Activated CD4-positive, alpha-beta T cell treated with anti-CD3 and anti-CD28 coated beads, Interleukin-2, amount 50 U/mL, for 48 hours (primary cell): ENCODE measurements at regions not wholly inside any gene's neighbourhood (a gene's known extent, or its start where the extent isn't known, plus 50 kb on each side); places are given as distances from the start of the nearest gene placed in this dataset.

Experiments used
- DNase-seq, 2 experiments: peaks; one replicate each; pipeline ENCODE4 v3.0.0-alpha.2; 2020

DNA sequence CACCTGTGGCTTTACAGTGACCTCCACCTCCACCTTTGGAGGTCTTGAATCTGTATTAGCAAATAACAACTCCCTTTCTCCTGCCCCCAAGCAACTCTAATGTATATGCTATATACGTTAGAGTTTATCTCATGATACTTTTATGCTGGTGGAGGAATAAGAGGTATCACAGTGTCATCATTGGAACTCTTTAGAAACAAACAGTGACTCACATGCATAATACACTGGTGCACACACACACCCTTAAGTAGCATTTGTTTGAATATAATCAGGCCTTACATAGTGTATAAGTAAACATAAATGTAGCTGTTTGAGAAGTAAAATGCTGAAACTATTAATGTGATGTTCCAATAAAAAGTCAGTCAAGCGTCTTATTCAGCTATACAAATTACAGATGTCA, 280.2 kb upstream of the C2CD4B start:
- DNase-seq: no peak

DNA sequence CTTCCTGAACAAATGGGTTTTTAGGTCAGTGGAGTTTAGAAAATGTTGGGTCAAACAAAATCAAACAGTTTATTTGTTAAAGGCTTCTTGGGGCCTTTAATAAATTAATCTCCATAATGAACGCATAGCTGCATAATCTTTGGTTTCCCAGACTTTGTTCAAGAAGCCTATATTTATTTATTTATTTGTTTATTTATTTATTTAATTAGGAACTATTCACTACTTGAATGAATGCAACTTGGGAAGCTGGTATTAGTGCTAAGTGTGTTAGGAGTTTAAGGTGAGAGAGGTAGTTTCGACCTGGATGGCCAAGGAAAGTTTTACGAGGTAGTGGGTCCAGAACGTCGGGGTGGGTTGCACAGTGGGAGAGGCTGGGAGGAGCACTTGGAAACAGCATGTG, 281.9 kb upstream of the C2CD4B start:
- DNase-seq: no peak

DNA sequence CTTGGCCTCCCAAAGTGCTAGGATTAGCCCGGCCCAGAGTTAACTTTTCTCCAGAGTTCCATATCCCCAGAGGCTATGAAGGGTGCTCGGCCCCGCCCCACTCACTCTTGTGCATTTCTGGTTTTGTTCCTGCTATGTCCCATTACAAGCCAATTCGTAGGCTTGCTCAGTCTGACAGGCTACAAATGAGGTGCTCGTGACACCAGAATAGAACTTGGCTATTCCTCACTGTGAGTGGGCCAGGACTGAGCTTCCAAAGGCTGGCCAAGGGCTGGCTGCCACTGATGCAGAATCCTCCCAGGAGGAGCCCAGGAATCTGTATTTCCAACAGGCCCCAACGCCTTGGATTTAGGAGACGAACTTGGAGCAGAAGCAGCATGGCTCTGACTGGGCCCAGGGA, 282.7 kb upstream of the C2CD4B start:
- no peak for DNase-seq

DNA sequence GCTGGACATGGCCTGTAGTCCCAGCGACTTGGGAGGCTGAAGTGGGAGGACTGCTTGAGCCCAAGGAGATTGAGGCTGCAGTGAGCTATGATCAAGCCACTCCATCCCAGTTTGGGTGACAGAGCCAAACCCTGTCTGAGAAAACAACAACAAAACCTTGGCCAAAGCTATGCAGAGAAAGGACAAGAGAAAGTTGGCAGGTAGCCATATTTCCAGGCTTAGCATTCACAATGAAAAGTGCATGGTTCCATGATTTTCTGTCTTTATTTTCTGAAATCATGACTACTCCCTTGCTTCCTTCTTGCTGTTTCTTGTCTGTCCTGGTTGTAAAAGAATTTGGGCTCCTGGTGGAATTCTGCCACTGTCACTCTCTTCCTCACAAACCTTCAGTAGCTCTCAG, 284.6 kb upstream of the C2CD4B start:
- no peak for DNase-seq

DNA sequence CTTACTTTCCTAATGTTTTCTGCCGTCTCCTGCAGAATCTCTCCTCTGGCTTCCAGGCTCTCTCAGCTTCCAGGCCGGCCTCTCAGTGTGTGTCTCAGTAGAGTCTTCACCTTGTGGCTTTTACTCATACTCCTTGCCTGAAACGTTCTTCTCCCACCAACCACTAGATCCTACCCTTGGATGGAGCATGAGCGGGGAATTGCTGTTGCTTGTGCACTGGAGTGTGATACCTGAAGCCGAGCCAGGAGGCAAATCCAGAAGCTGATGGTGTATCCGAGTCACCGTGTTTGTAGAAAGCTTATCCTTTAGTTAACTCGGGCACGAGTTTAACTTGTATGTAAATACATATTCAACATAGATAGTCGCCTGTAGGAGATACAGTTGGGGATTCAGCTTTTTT, 285.0 kb upstream of the C2CD4B start:
- DNase-seq: no peak

DNA sequence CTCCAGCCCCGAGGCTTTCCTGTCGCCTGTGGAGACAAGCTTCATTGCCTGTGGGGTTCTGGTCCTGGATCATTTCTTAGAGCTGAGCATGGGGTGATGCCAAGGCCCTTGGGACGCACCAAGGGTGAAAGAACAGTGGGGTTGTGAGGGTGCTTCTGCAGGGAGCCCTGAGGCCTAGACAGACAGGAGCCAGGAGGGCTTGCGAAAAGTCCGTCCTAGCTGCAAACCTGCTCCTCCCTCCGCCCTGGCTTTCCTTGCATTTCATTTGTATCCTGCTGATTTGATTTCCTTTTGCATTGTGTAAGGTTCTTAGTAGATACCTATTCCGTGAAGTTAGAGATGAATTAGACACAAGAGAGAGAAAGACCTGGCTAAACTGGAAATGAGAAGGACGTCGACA, 286.9 kb upstream of the C2CD4B start:
- DNase-seq: no peak

DNA sequence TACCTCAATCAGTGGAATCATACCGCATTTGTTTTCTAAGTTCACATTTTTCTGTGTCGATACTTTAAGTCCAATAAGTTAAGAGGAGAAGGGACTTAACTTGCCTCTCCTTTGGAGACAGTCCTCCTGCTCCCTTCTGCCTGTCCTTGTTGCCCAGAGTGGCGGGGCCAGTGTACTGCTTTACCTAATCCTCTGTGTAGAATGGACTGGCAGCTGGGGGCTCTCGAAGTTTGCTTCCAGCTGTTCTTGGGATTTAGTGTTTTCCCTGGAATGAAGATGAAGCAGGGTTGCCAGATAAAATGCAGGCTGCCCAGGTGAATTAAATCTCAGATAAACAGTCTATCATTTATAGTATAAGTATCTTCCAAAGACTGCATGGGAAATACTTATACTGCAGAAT, 287.6 kb upstream of the C2CD4B start:
- DNase-seq: no peak

DNA sequence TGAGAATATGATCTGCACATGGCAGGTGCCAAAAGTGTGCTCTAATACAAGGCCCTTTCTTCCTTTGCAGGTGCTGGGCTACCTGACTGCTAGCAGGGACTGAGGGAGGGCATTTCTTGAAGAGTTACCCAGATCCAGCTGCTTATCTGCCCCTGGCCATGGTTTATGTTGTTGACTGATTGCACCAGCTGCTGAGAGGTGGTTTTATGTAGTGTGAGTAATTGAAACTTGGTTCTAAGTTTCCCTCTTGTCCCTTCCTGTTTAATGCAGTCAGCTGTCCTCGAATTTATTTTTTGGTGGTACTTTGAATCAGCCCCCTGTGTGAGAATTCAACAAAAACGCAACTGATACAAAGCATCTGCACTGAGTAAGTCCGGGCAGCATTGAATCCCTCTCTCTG, 288.3 kb upstream of the C2CD4B start:
- DNase-seq: no peak

DNA sequence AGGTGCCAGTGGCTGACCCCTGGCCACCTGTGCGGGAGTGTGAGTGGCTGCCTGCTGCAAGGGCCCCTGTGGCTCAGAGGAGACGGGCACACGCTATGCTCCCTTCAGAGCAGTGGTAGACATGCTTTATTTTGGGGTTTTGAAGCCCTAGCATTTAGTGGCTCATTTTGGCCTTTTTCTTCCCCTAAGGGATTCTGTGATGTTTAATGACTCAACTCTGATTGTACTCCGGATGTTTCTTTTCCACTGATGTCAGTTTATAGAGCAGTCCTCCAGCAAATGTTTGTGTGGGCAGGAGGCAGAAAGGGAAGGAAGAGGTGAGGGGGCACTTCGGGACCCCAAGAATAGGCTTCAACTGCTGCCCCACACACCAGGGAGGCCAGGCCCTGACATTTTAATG, 288.9 kb upstream of the C2CD4B start:
- DNase-seq: no peak

DNA sequence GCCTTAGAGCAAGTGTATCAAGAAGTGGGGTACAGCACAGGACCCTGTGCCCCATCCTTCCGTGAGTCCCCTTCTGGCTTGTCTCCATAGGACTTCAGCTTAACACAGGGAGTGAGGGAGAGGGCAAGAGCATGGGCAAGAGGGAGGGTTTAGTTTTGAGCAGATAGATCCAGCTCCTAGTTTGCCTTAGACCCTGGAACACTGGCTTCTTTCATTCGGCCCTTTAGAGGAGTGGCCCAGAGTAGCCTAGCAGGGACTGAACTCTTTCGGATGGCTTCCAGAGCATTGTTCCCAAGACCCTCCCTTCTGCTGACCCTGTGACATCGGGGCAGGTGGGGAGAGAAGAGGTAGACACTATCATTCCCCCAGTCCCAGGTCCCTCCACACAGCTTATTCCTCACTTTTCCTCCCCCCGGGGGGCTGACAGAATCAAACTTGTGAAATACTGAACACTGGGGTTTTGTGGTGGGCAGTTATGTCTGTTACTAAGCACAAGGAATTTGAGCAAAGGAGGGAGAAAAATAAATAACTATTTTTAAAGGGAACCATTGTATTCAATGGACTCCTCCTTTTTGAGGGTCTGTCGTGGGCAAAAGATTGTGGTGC, 289.6 kb upstream of the C2CD4B start:
- no peak for DNase-seq

DNA sequence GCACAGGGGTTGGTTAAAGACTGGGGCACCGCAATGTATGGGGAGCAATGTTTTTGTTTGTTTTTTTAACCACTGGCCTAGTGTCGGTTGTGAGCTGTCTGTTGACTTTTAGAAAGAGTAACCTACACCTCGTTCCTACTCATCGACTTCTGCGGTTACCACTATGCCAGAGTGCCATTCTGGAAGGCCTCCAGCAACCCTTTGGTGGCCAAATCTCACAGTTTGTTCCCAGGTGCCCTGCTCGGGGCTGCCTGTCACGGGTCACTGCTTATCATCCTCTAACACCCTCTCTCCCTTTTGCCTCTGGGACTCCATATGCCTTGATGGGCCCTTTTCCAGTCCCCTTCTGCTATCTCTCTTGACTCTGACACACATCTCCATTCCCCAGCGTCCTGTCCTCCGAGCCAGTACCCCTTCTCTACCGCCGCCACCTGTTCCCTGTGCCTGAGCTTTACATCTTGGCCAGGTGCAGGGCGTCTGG, 290.4 kb upstream of the C2CD4B start:
- no peak for DNase-seq

DNA sequence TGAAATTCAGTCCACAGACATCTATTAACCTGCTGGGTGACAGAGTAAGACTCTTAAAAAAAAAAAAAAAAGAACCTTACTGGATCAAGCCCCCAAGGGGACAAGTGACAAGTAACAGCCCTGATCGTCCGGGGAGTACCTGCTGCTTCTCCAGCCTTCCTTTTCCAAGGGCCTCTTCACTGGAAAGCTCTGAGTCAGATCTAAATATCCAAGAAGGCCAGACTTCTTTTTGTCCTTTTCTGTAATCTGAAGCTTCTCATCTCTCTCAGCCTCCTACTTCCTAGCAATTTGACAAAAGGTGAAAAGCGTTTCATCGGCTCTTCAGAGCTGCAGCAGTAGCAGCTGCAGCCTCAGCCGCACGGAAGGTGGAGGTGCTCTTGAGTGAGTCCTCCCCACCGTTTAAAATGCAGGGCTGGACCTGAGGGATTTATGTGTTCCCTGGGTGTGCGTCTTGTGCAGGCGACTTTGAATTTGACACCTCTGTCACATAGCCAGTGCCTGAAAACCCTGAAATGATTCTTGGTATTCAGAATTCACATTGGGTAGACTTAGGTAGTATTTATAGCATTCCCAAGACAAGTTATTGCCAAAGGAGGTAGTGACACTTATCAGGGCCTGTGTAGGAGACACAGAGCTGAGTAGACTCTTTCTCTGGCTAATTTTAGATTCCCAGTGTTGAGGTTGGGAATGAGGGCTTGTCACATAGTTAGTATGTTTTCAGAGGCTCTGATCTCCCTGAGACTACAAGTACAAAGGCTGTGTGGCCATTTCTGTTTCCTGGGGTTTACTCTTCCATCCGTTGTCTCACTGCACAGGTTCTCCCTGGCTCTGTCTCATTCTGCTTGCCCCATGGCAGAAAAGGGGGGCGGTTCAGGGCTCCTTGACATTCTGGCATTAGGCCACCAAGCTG, 291.2 kb upstream of the C2CD4B start:
- no peak for DNase-seq

DNA sequence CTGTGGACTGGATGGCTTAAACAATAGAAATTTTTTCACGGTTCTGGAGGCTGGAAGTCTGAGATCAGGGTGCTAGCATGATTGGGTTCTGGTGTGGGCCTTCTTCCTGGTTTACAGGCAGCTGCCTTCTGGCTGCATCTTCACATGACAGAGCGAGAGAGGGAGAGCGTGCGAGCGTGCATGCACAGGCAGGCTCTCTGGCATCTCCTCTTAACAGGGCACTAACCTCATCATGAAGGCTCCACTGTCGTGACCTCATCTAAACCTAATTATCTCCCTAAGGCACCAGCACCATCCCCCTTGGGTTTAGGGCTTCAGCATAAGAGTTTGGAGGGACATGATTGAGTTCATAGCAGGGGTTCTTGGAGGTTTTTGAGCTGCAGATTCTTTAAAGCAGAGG, 292.0 kb upstream of the C2CD4B start:
- no peak for DNase-seq

DNA sequence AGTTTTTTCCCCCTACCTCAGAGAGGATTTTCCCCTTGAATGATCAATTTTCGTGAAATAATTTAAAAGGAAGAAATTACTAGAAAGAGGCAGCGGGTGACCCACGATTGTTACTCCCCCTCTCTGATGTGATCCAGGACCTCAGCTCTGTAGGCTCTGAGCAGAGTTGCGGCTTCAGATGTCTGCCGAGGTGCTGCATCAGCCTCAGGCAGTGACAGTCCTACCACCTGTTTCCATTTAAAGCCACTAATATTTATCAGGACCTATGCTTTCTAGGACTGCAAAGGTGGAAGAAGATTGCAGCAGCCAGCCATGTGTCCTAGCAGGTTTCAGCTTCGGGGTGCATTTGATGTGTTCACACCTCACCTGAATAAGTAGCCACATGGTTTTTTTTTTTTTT, 294.8 kb upstream of the C2CD4B start:
- no peak for DNase-seq

DNA sequence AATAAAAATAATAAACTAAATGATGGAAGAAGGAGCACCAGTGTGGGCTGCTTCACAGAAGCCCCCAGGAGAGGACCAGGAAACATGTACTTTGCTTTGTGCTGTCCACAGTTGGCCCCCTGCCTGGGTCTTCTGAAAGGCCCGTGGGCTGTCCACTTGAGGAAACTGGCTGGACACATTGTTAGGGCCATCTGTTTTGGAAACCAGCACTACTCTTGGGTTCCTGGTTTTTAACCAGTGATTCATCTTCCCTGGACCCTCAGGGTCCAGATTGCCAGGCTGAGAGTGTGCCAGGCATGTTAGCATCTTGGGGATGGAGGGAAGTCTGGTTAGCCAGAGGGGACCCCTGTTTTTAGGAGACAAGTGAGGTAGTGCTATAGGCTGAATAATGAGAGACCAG, 297.2 kb upstream of the C2CD4B start:
- DNase-seq: no peak

DNA sequence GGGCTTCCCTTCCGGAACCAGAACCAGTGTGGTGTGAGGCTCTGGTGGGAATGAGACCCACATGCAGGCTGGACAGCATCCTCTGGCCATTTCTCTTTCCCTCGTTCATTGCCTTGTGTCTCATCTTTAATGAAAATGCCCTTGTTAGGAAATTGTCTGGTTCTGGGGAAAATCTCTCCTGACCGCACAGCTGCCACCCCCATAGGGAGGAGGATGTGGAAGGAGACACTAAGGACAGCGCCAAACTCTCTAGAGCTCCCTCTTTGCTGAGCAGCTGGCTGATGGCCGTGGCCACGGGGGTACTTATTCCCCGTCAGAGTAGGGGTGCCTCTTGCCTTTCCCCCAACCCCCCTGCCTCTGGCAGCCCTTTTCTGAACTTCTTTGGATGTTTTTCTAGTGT, 297.6 kb upstream of the C2CD4B start:
- no peak for DNase-seq

DNA sequence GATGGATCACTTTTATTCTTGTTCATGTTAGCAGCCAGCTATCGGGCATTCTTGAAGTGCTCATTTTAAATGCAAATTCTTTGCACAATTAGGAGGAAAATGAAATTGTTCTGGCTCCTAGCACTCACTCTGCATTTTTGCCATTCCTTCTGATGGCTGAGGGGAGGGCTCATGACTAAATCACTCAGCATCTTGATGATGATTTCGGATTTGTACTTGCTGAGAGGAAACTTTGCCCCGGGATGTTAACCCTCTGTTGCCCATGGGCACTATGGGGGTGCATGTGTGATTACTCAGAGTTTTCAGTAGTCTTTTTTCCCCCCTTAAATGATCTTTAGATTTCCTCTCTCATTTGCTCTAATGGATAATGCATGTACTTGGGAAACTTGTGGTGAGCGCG, 299.6 kb upstream of the C2CD4B start:
- DNase-seq: no peak

DNA sequence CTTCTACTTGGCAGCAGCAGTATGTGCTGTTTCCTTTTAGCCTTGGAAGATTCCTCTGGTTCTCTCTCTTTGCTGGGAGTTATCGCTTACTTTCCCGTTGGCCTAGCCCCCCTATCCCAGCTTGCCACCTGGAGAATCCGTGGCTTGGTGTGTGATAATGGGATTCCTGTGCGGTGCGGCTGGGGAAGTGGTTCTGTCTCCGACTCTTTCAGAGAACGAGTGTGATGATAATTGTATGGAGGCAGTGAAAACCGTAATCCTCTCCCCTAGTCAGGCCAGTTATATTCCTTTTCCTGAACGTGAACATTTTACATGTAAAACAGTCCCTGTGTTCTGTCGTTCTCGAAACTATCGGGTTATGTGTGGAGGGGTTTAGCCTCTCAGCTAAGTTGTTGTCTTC, 300.1 kb upstream of the C2CD4B start:
- no peak for DNase-seq

DNA sequence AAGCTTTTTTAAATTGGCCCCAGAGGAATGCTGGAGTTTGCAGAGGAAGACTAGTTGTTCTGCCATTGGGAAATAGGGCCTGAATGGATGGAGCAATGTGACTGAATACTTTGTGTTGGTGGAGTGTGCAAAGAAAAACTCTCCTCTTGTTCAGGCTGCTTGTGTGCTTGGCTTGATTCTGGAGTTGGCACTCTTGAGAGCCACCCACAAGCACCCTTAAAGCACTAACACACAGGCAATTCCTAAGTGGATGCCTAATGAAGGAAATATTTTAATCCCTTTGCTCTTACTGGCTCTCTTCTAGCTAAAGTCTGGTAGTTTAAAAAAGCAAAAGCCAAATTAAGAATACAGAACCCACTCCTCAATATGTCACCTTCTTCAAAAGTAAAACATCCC, 304.4 kb upstream of the C2CD4B start:
- DNase-seq: no peak

DNA sequence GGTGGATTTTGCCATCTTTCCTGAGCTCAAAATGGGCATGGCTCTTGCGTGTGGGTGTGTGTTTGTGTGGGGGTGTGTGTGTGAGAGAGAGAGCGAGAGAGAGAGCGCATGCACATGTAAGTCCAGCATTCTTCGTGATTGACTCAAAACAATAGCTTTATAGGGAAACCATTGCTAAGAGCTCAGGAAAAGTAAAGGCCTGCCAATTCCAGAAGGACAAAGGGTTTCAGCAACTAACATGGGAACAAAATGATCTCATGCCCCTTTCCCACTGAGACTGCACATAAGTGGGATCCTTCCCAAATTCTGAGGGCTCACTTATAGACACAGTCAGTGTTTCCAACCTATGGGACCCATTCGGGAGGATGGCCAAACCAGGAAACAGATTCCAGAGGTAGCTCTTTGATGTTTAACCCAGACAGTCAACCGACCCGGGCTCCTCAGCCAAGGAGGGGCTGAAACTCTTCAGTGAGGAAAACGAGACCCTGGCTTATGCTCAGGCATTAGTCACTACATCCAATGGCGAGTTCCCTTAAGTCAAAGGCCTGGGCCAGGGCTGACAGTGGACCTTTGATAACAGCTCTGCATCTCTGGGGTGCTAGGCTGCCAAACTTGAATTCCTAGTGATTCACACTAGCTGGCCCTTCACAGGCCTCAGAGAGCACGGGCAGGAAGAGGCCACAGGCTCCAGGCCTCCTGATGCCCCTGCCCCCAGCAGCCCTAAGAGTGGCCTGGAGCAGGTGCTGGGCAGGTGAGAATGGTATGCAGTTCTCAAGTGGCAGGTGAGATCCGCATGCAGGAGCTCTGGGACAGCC, 305.0 kb upstream of the C2CD4B start:
- no peak for DNase-seq

DNA sequence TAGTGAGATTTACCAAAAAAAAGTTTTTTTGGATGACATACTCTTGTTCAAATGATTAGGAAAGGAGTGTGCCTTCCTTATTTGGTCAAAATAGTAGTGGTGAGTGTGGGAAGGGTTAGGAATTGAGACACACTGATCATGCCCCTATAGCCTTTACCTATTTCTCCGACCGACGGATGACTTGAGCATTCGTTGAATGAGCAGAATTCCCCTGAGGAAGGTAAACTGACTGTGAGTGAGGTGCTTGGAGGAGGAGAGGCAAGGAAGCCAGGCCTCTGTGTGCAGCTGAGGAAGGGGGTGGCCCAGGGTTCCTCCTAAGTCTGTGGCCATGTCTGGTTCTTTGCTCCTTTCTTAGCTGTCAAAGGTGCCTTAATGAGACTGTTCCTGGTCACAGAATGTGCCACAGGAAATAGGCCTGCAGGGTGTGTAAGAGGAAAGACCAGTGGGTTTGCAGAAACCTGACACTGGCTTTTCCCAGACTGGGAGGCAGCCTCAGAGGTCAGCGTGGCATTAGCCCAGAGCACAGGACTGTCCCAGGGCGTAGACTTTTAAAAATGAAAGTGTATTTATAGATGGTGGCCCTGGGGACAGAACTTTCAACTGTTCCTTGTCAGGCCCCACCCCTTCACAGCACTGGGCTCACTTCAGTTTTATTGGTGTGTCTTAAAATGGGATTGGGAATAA, 307.7 kb upstream of the C2CD4B start:
- DNase-seq: no peak

DNA sequence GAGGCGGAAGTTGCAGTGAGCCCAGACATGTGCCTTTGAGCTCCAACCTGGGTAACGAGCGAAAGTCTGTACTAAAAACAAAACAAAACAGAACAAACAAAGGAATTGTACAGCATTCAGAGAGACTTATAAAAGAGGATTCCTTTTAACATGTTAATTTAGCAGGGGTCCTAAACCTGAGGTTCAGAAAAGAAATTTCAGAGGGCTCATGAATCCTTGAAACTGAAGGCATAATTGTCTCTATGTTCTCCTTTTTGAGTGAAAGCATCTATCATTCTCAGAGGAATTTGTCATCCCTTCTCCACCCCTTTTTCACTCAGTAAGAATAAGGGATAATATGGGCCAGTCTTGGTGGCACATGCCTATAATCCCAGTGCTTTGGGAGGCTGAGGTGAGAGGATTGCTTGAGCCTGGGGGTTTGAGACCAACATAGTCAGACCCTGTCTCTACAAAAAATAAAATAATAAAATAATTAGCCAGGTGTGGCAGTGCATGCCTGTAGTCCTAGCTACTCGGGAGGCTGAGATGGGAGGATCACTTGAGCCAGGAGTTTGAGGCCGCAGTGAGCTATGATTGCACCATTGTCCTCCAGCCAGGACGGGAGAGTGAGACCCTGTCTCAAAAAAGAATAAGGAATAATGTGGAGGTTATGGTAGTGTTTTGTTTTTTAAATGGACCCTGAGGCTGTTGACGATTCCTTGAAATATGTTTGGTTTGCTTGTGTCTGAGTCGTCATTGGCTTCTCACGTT, 309.1 kb upstream of the C2CD4B start:
- DNase-seq: no peak

DNA sequence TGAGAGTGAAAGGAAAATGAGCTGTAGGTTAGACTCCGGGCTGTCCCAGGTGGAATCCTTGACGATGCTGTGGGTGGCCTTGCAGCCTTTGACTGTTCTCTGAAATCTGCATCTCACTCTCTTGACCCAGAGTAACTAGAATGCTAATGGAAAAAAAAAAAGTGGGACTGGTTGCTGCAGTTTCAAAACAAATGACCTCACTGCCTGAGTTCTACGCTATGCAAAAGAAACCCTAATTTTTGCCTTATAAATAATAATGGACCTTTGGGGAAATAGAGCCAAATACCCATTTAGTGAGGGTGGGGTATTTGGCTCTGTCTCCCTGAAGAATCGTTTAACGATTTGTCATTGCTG, 309.7 kb upstream of the C2CD4B start:
- DNase-seq: no peak
